ENCODE measurements at regions not wholly inside any gene's neighbourhood (a gene's known extent, or its start where the extent isn't known, plus 50 kb on each side); places are given as distances from the start of the nearest gene placed in this dataset.

GRCh38 chr4:92186239-92186638 is 117.5 kb upstream of the GRID2 start:
- no peak overlapping the region for H3K4me3 Mint-ChIP-seq
- peaks cover 3 to 26% (median 10%) of the 10 kb centered on the region in 5 donors for H3K9me3 Mint-ChIP-seq
- H3K9me3 ChIP-seq (ENCODE audit: low read length) = no peaks in the 10 kb centered on the region
- no peaks in the 10 kb centered on the region for H3K36me3 Mint-ChIP-seq
- POLR2A ChIA-PET = no interaction called here
- H3K4me3 ChIP-seq (ENCODE audit: low read length) = no peak overlapping the region
- no peaks in the 10 kb centered on the region for H3K4me1 Mint-ChIP-seq
- H3K27ac ChIP-seq (ENCODE audit: low read depth, low read length) = no peak overlapping the region
- H3K36me3 ChIP-seq (ENCODE audit: insufficient read depth, low read length) = no peaks in the 10 kb centered on the region
- no peak for DNase-seq
- H3K27ac Mint-ChIP-seq = no peak overlapping the region
- H3K4me1 ChIP-seq (ENCODE audit: insufficient read depth, low read length) = no peaks in the 10 kb centered on the region
- CTCF ChIA-PET = no interaction called here
- no peaks in the 10 kb centered on the region for H3K27me3 Mint-ChIP-seq
- H3K27me3 ChIP-seq (ENCODE audit: insufficient read depth, low read length, poor library complexity, severe bottlenecking) = no peaks in the 10 kb centered on the region

- peaks cover 0 to 20% (median 4%) of the 10 kb centered on the region in 5 donors for H3K9me3 Mint-ChIP-seq
- Histone ChIP-seq H3K36me3 (ENCODE audit: insufficient read depth, low read length) (no peaks in the 10 kb centered on the region), H3K27ac (ENCODE audit: low read depth, low read length) (no peak overlapping the region), H3K27me3 (ENCODE audit: insufficient read depth, low read length, poor library complexity, severe bottlenecking) (no peaks in the 10 kb centered on the region), H3K9me3 (ENCODE audit: low read length) (no peaks in the 10 kb centered on the region), H3K4me1 (ENCODE audit: insufficient read depth, low read length) (no peaks in the 10 kb centered on the region), H3K4me3 (ENCODE audit: low read length) (no peak overlapping the region)
- H3K4me3 Mint-ChIP-seq = no peak overlapping the region
- no peak overlapping the region for H3K27ac Mint-ChIP-seq
- POLR2A ChIA-PET = no interaction called here
- H3K36me3 Mint-ChIP-seq = no peaks in the 10 kb centered on the region
- no peaks in the 10 kb centered on the region for H3K27me3 Mint-ChIP-seq
- no peaks in the 10 kb centered on the region for H3K4me1 Mint-ChIP-seq
- CTCF ChIA-PET = no interaction called here
- DNase-seq = no peak
Measured at GRCh38 chr4:92189146-92189545, 114.6 kb upstream of the GRID2 start.

DNA sequence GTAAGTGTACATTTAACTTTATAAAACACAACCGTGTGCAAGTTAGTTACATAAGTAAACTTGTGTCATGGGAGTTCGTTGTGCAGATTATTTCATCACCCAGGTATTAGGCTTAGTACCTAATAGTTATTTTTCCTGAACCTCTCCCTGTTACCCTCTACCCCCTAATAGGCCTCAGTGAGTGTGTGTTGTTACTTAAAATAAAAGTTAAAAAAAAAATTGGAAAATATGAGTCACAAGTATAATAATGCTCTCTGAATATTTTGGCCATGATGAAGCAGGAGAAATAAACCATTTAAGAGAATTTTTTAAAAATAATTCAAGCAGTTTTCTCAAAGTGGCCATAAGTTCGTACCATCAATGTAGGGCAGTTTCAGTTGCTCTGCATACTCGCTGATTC is 105.1 kb upstream of the GRID2 start:
- Mint-ChIP-seq H3K4me3 (no peak overlapping the region), H3K9me3 (peaks cover 0 to 30% (median 5%) of the 10 kb centered on the region in 5 donors), H3K4me1 (no peaks in the 10 kb centered on the region), H3K27me3 (no peaks in the 10 kb centered on the region), H3K36me3 (no peaks in the 10 kb centered on the region), H3K27ac (no peak overlapping the region)
- H3K4me1 ChIP-seq (ENCODE audit: insufficient read depth, low read length) = no peaks in the 10 kb centered on the region
- H3K4me3 ChIP-seq (ENCODE audit: low read length) = no peak overlapping the region
- no peaks in the 10 kb centered on the region for H3K36me3 ChIP-seq (ENCODE audit: insufficient read depth, low read length)
- DNase-seq = no peak
- ChIA-PET CTCF (no interaction called here), POLR2A (no interaction called here)
- no peak overlapping the region for H3K27ac ChIP-seq (ENCODE audit: low read depth, low read length)
- no peaks in the 10 kb centered on the region for H3K27me3 ChIP-seq (ENCODE audit: insufficient read depth, low read length, poor library complexity, severe bottlenecking)
- no peaks in the 10 kb centered on the region for H3K9me3 ChIP-seq (ENCODE audit: low read length)

DNA sequence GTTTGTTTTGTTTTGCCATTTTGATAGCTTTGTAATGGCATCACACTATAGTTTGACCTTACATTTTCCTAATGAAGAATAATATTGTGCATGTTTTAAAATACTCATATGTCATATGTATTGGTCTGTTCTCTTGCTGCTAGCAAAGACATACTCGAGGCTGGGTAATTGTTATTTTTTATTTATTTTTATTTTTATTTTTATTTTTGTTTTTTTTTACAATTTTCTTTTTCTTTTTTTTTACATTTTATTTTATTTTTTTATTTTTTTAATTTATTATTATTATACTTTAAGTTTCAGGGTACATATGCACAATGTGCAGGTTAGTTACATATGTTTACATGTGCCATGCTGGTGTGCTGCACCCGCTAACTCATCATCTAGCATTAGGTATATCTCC is 104.6 kb upstream of the GRID2 start:
- Mint-ChIP-seq H3K4me1 (no peaks in the 10 kb centered on the region), H3K27ac (no peak overlapping the region)
- H3K36me3 ChIP-seq (ENCODE audit: insufficient read depth, low read length) = no peaks in the 10 kb centered on the region

DNA sequence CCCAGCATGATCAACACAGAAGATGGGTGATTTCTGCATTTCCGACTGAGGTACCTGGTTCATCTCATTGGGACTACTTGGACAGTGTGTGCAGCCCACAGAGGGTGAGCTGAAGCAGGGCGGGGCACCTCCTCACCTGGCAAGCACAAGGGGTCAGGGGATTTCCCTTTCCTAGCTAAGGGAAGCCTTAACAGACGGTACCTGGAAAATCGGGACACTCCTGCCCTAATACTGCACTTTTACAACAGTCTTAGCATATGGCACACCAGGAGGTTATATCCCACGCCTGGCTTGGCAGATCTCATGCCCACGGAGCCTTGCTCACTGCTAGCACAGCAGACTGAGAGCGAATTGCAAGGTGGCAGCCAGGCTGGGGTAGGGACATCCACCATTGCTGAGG is 92.9 kb upstream of the GRID2 start:
- Mint-ChIP-seq H3K27ac (no peak overlapping the region), H3K27me3 (peaks cover 0 to 2% of the 10 kb centered on the region in 2 donors), H3K4me3 (no peak overlapping the region), H3K36me3 (peaks cover 0 to 1% (median 0%) of the 10 kb centered on the region in 3 donors), H3K4me1 (no peaks in the 10 kb centered on the region), H3K9me3 (peaks cover 11 to 17% (median 14%) of the 10 kb centered on the region in 5 donors)
- Histone ChIP-seq H3K4me3 (ENCODE audit: low read length) (no peak overlapping the region), H3K4me1 (ENCODE audit: insufficient read depth, low read length) (no peaks in the 10 kb centered on the region), H3K27me3 (ENCODE audit: insufficient read depth, low read length, poor library complexity, severe bottlenecking) (no peaks in the 10 kb centered on the region), H3K27ac (ENCODE audit: low read depth, low read length) (no peak overlapping the region), H3K36me3 (ENCODE audit: insufficient read depth, low read length) (no peaks in the 10 kb centered on the region), H3K9me3 (ENCODE audit: low read length) (no peaks in the 10 kb centered on the region)
- ChIA-PET CTCF (no interaction called here), POLR2A (no interaction called here)
- DNase-seq = no peak

More for the DNA sequence above, 104.6 kb upstream of the GRID2 start:
- Mint-ChIP-seq H3K36me3 (no peaks in the 10 kb centered on the region), H3K9me3 (peaks cover 0 to 25% (median 3%) of the 10 kb centered on the region in 5 donors), H3K4me3 (no peak overlapping the region), H3K27me3 (no peaks in the 10 kb centered on the region)
- no peak overlapping the region for H3K27ac ChIP-seq (ENCODE audit: low read depth, low read length)
- no peaks in the 10 kb centered on the region for H3K9me3 ChIP-seq (ENCODE audit: low read length)
- H3K4me3 ChIP-seq (ENCODE audit: low read length) = no peak overlapping the region
- no peaks in the 10 kb centered on the region for H3K4me1 ChIP-seq (ENCODE audit: insufficient read depth, low read length)
- no peaks in the 10 kb centered on the region for H3K27me3 ChIP-seq (ENCODE audit: insufficient read depth, low read length, poor library complexity, severe bottlenecking)
- DNase-seq = no peak
- ChIA-PET CTCF (no interaction called here), POLR2A (no interaction called here)

DNA sequence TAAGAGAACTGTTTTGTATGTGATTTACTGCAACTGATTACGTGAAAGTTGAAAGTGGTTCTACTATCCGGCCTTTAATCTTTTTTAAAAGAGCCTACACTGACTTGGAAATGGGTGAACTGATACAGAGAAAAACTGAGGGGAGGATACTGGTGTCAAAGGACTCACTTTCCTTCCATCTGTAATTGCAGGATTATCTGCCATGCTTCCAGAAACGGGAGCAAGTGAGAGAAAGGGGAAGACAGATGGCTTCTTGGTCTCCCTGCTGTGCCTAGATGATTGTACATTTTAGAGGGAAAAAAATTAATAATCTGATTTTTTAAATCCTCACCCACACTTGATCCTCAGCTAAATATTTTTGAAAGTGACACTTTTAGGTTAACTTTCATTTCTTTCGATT is 88.3 kb upstream of the GRID2 start:
- Mint-ChIP-seq H3K27ac (no peak overlapping the region), H3K9me3 (peaks cover 9 to 38% (median 20%) of the 10 kb centered on the region in 5 donors), H3K4me3 (no peak overlapping the region), H3K36me3 (peaks cover 0 to 1% (median 0%) of the 10 kb centered on the region in 3 donors), H3K27me3 (peaks cover 0 to 2% of the 10 kb centered on the region in 2 donors), H3K4me1 (no peaks in the 10 kb centered on the region)
- no peaks in the 10 kb centered on the region for H3K36me3 ChIP-seq (ENCODE audit: insufficient read depth, low read length)
- ChIA-PET CTCF (no interaction called here), POLR2A (no interaction called here)
- no peaks in the 10 kb centered on the region for H3K27me3 ChIP-seq (ENCODE audit: insufficient read depth, low read length, poor library complexity, severe bottlenecking)
- H3K4me3 ChIP-seq (ENCODE audit: low read length) = no peak overlapping the region
- no peaks in the 10 kb centered on the region for H3K4me1 ChIP-seq (ENCODE audit: insufficient read depth, low read length)
- DNase-seq = no peak
- no peaks in the 10 kb centered on the region for H3K9me3 ChIP-seq (ENCODE audit: low read length)
- no peak overlapping the region for H3K27ac ChIP-seq (ENCODE audit: low read depth, low read length)

- no peak for DNase-seq
- Histone ChIP-seq H3K27me3 (ENCODE audit: insufficient read depth, low read length, poor library complexity, severe bottlenecking) (no peaks in the 10 kb centered on the region), H3K4me3 (ENCODE audit: low read length) (no peak overlapping the region), H3K9me3 (ENCODE audit: low read length) (no peaks in the 10 kb centered on the region), H3K27ac (ENCODE audit: low read depth, low read length) (no peak overlapping the region), H3K4me1 (ENCODE audit: insufficient read depth, low read length) (no peaks in the 10 kb centered on the region), H3K36me3 (ENCODE audit: insufficient read depth, low read length) (no peaks in the 10 kb centered on the region)
- ChIA-PET CTCF (no interaction called here), POLR2A (no interaction called here)
- Mint-ChIP-seq H3K9me3 (peaks cover 0 to 11% (median 3%) of the 10 kb centered on the region in 5 donors), H3K4me3 (no peak overlapping the region), H3K27me3 (no peaks in the 10 kb centered on the region), H3K4me1 (no peaks in the 10 kb centered on the region), H3K27ac (no peak overlapping the region), H3K36me3 (no peaks in the 10 kb centered on the region)
Measured at GRCh38 chr4:92231511-92231910, 72.3 kb upstream of the GRID2 start.

GRCh38 chr4:92232566-92232965 is 71.2 kb upstream of the GRID2 start:
- H3K27me3 ChIP-seq (ENCODE audit: insufficient read depth, low read length, poor library complexity, severe bottlenecking) = no peaks in the 10 kb centered on the region
- Mint-ChIP-seq H3K9me3 (peaks cover 0 to 17% (median 5%) of the 10 kb centered on the region in 5 donors), H3K27me3 (no peaks in the 10 kb centered on the region), H3K27ac (no peak overlapping the region), H3K4me3 (no peak overlapping the region), H3K36me3 (no peaks in the 10 kb centered on the region), H3K4me1 (no peaks in the 10 kb centered on the region)
- no peak for DNase-seq
- POLR2A ChIA-PET = no interaction called here
- no peaks in the 10 kb centered on the region for H3K4me1 ChIP-seq (ENCODE audit: insufficient read depth, low read length)
- H3K27ac ChIP-seq (ENCODE audit: low read depth, low read length) = no peak overlapping the region
- no peak overlapping the region for H3K4me3 ChIP-seq (ENCODE audit: low read length)
- H3K9me3 ChIP-seq (ENCODE audit: low read length) = no peaks in the 10 kb centered on the region
- CTCF ChIA-PET = no interaction called here
- H3K36me3 ChIP-seq (ENCODE audit: insufficient read depth, low read length) = no peaks in the 10 kb centered on the region

All from CD8-positive, alpha-beta memory T cell (primary cell).